Muscle of leg (tissue), 3 donors: ENCODE measurements at regions not wholly inside any gene's neighbourhood (a gene's known extent, or its start where the extent isn't known, plus 50 kb on each side); places are given as distances from the start of the nearest gene placed in this dataset.

Experiments
- DNase-seq: peaks from one replicate; pipeline ENCODE4 v3.0.0; 2013
- H3K27ac ChIP-seq: one replicate; pipeline ENCODE4 v1.5.1; 2013; ENCODE audit warnings: mild to moderate bottlenecking, low read length, control low read depth
- H3K27me3 ChIP-seq: one replicate; pipeline ENCODE4 v1.6.1; 2013; ENCODE audit warnings: low read length; ENCODE audit not compliant: control insufficient read depth, insufficient read depth
- H3K36me3 ChIP-seq: one replicate; pipeline ENCODE4 v1.6.1; 2013; ENCODE audit warnings: low read length; ENCODE audit not compliant: control insufficient read depth, insufficient read depth
- H3K4me1 ChIP-seq: one replicate; pipeline ENCODE4 v1.6.1; 2013; ENCODE audit warnings: low read length; ENCODE audit not compliant: control insufficient read depth, insufficient read depth
- H3K4me3 ChIP-seq: one replicate; pipeline ENCODE4 v1.5.1; 2013; ENCODE audit warnings: low read length, control low read depth
- H3K9me3 ChIP-seq: replicated peaks from 2 replicates; pipeline ENCODE4 v1.6.1; 2013; ENCODE audit warnings: low read depth, low read length; ENCODE audit not compliant: control insufficient read depth
- WGBS: methylation state at CpG from one replicate; pipeline ENCODE4 v1.1.5; 2013; ENCODE audit warnings: missing lambda C conversion rate; ENCODE audit not compliant: insufficient coverage; 5-methylcytosine and 5-hydroxymethylcytosine counted together

GRCh38 chr15:79208179-79208578 is 74.3 kb upstream of the ANKRD34C start:
- DNase-seq: no peak
- Histone ChIP-seq H3K4me1 (no peaks in the 10 kb centered on the region), H3K27me3 (peaks cover 52% of the 10 kb centered on the region), H3K27ac (no peak overlapping the region), H3K4me3 (no peak overlapping the region), H3K36me3 (no peaks in the 10 kb centered on the region), H3K9me3 (no peaks in the 10 kb centered on the region)
- whole genome bisulfite sequencing: 61% methylated on average over 2 of the region's 3 CpGs

- H3K27me3 ChIP-seq: peaks cover 46% of the 10 kb centered on the region
- no peak overlapping the region for H3K4me3 ChIP-seq
- DNase-seq: no peak
- no peak overlapping the region for H3K27ac ChIP-seq
- WGBS: 50% methylated on average over 1 of the region's 2 CpGs
- H3K4me1 ChIP-seq: no peaks in the 10 kb centered on the region
- no peaks in the 10 kb centered on the region for H3K36me3 ChIP-seq
- no peaks in the 10 kb centered on the region for H3K9me3 ChIP-seq
Observed at GRCh38 chr15:79206940-79207339, 75.6 kb upstream of the ANKRD34C start.

GRCh38 chr15:79204886-79205675 is 77.4 kb upstream of the ANKRD34C start:
- H3K4me1 ChIP-seq: no peaks in the 10 kb centered on the region
- H3K4me3 ChIP-seq: no peak overlapping the region
- H3K27me3 ChIP-seq: peaks cover 38% of the 10 kb centered on the region
- no peaks in the 10 kb centered on the region for H3K36me3 ChIP-seq
- 57% methylated on average over 10 of the region's 16 CpGs for WGBS
- no peak for DNase-seq
- no peaks in the 10 kb centered on the region for H3K9me3 ChIP-seq
- H3K27ac ChIP-seq: no peak overlapping the region

GRCh38 chr15:79198461-79198860 is 84.1 kb upstream of the ANKRD34C start:
- H3K36me3 ChIP-seq: no peaks in the 10 kb centered on the region
- WGBS: 90% methylated on average over 6 of the region's 6 CpGs
- no peaks in the 10 kb centered on the region for H3K9me3 ChIP-seq
- no peaks in the 10 kb centered on the region for H3K4me1 ChIP-seq
- no peak overlapping the region for H3K4me3 ChIP-seq
- DNase-seq: no peak
- H3K27me3 ChIP-seq: peaks cover 3% of the 10 kb centered on the region
- H3K27ac ChIP-seq: no peak overlapping the region

DNA sequence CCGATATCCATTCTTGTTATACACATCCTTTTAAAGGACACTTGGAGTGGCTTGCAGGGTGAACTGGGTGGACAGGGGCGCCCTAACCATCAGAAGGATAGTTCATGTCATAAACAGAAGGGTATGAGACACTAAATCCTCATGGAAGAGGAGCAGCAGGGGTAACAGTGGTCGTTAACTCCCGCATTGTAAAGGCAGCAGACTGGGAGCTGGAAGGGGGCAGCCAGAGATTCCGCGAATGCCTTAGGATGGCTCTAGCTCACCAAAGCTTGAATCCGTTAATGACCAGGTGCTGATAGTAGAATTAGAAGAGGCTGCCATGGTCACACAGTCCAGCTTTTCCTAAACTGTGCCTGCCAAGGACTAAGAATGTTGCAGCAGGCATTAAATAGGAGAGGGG is 85.2 kb upstream of the ANKRD34C start:
- Histone ChIP-seq H3K4me1 (no peaks in the 10 kb centered on the region), H3K27me3 (peaks cover 3% of the 10 kb centered on the region), H3K27ac (no peak overlapping the region), H3K36me3 (no peaks in the 10 kb centered on the region), H3K4me3 (no peak overlapping the region), H3K9me3 (no peaks in the 10 kb centered on the region)
- no peak for DNase-seq
- WGBS: 49% methylated on average over 6 of the region's 7 CpGs

- DNase-seq: no peak
- Histone ChIP-seq H3K27me3 (peaks cover 3% of the 10 kb centered on the region), H3K4me3 (no peak overlapping the region), H3K36me3 (no peaks in the 10 kb centered on the region), H3K9me3 (no peaks in the 10 kb centered on the region), H3K27ac (no peak overlapping the region), H3K4me1 (no peaks in the 10 kb centered on the region)
- 63% methylated on average over 4 of the region's 5 CpGs for WGBS
Observed at GRCh38 chr15:79195802-79196201, 86.7 kb upstream of the ANKRD34C start.

DNA sequence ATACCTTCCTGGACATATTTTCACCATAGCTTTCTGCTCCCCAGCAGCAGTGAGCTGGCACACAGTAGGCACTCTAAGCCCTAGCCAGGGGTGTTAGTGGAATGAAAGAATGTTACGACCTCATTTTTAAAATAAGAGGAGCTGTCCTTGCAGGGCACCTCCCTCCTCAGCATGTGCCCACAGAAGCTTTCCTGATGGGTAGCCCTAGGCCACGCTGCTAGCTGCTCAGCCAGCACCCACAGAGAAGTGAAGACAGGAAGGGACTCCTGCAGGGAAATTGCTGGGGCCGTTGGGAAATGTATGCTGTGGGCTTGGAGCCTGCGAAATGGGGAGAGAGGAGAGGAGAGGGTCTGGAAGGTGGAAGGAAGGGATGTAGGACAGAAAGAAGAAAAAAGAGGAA is 87.3 kb upstream of the ANKRD34C start:
- no peak for DNase-seq
- Histone ChIP-seq H3K4me1 (no peaks in the 10 kb centered on the region), H3K9me3 (no peaks in the 10 kb centered on the region), H3K4me3 (no peak overlapping the region), H3K36me3 (no peaks in the 10 kb centered on the region), H3K27ac (no peak overlapping the region), H3K27me3 (peaks cover 3% of the 10 kb centered on the region)
- WGBS: 42% methylated on average over 3 of the region's 4 CpGs

DNA sequence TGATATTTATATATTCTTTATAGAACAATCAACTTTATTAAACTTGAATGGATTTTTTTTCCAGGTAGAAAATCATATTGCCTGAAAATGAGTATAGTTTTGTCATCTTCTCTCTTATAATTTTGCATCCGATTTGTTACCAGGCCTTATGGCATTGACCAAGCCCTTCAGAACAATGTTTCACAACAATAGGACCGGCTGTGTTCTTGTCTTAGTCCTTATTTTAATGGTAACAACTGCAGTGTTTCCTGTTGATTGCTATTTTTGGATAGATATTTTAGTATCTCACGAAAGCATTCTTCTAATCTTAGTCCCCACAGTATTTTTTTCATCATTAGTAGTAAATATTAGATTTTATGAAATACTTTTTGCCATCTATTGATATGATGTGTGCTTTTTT is 88.1 kb upstream of the ANKRD34C start:
- Histone ChIP-seq H3K27ac (no peak overlapping the region), H3K36me3 (no peaks in the 10 kb centered on the region), H3K4me3 (no peak overlapping the region), H3K27me3 (peaks cover 3% of the 10 kb centered on the region), H3K4me1 (no peaks in the 10 kb centered on the region), H3K9me3 (no peaks in the 10 kb centered on the region)
- no peak for DNase-seq
- WGBS: no CpG with 5 or more reads among the region's 3 CpGs

- no peak for DNase-seq
- H3K27ac ChIP-seq: no peak overlapping the region
- H3K4me3 ChIP-seq: no peak overlapping the region
- no peaks in the 10 kb centered on the region for H3K36me3 ChIP-seq
- WGBS: no CpG with 5 or more reads among the region's 2 CpGs
- H3K9me3 ChIP-seq: no peaks in the 10 kb centered on the region
- H3K27me3 ChIP-seq: peaks cover 3% of the 10 kb centered on the region
- no peaks in the 10 kb centered on the region for H3K4me1 ChIP-seq
Observed at GRCh38 chr15:79193549-79193948, 89.0 kb upstream of the ANKRD34C start.

DNA sequence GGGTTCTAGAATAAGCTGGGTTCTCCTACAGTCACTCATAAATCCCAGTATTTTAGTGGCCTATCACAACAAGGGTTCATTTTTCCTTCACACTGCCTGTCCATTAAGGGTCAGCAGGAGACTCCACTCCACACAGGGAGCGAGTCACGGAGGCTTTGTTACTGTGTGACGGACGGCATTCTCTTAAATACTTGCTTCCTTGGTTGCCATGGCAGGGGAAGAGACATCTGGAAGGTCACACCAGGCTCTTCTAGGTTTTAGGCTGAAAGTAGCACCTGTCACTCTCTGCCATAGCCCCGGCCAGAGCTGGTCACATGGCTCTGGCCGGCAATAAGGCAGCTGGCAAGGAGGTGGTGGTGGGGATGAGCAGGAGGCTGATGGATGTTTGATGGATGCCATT is 89.4 kb upstream of the ANKRD34C start:
- Histone ChIP-seq H3K9me3 (no peaks in the 10 kb centered on the region), H3K27me3 (peaks cover 3% of the 10 kb centered on the region), H3K36me3 (no peaks in the 10 kb centered on the region), H3K4me3 (no peak overlapping the region), H3K27ac (no peak overlapping the region), H3K4me1 (no peaks in the 10 kb centered on the region)
- WGBS: 66% methylated on average over 5 of the region's 6 CpGs
- no peak for DNase-seq
